OCI-LY3 (cell line): ENCODE measurements at regions not wholly inside any gene's neighbourhood (a gene's known extent, or its start where the extent isn't known, plus 50 kb on each side); places are given as distances from the start of the nearest gene placed in this dataset.

Source experiments
- CTCF ChIP-seq: fragments of 200-600, 300-600 bp; sonication (generic); IDR thresholded peaks from 2 replicates; pipeline ENCODE4 v1.5.1; 2014; ENCODE audit warnings: antibody characterized with exemption, low read length, low read depth
- EZH2phosphoT487 ChIP-seq: fragments of 200-600 bp; shearing (Covaris generic); IDR thresholded peaks from 2 replicates; pipeline ENCODE4 v1.6.1; 2018; ENCODE audit warnings: antibody characterized with exemption, mixed run types, low read depth

GRCh38 chr14:41201696-41202095 lies 405.0 kb upstream of the LRFN5 start:
- TF ChIP-seq CTCF = no peak
- no peak for TF ChIP-seq EZH2phosphoT487
